Fibroblast of lung (primary cell): ENCODE measurements at regions not wholly inside any gene's neighbourhood (a gene's known extent, or its start where the extent isn't known, plus 50 kb on each side); places are given as distances from the start of the nearest gene placed in this dataset.

Experiments
- DNase-seq, 2 donors: peaks; one replicate each; pipeline versions ENCODE4 v3.0.0 to v3.0.0-alpha.2; 2010; ENCODE audit warnings: low read depth in 2 of 2
- H2AFZ ChIP-seq: 2 replicates; pipeline ENCODE4 v1.5.1; 2012; ENCODE audit warnings: low read length, control low read depth, inconsistent platforms
- H3K27ac ChIP-seq: 2 replicates; pipeline ENCODE4 v1.5.1; 2011; ENCODE audit warnings: low read length, control low read depth; ENCODE audit not compliant: insufficient read depth
- H3K27me3 ChIP-seq: 2 replicates; pipeline ENCODE4 v1.5.1; 2011; ENCODE audit warnings: mild to moderate bottlenecking, low read length; ENCODE audit not compliant: control insufficient read depth, insufficient read depth
- H3K36me3 ChIP-seq: 2 replicates; pipeline ENCODE4 v1.5.1; 2011; ENCODE audit warnings: low read length; ENCODE audit not compliant: control insufficient read depth, insufficient read depth
- H3K4me1 ChIP-seq: 2 replicates; pipeline ENCODE4 v1.5.1; 2011; ENCODE audit warnings: low read length; ENCODE audit not compliant: control insufficient read depth, insufficient read depth; ENCODE audit errors: extremely low read depth
- H3K4me2 ChIP-seq: 2 replicates; pipeline ENCODE4 v1.5.1; 2011; ENCODE audit warnings: low read length, control low read depth; ENCODE audit not compliant: insufficient read depth; ENCODE audit errors: extremely low read depth
- H3K4me3 ChIP-seq, 4 experiments: fragments of 200-600 bp in 1 of 4; sonication (generic) in 1 of 4; replicated peaks in 1 of 4; 2 replicates each; pipeline ENCODE4 v1.5.1; 2011 to 2016; ENCODE audit warnings: low read length in 4 of 4, low read depth in 3 of 4, mild to moderate bottlenecking in 3 of 4, control low read depth in 2 of 4, inconsistent platforms in 1 of 4, mixed read lengths in 1 of 4; ENCODE audit not compliant: insufficient read depth in 1 of 4; ENCODE audit errors: control extremely low read depth in 1 of 4
- H3K79me2 ChIP-seq: 2 replicates; pipeline ENCODE4 v1.5.1; 2012; ENCODE audit warnings: mild to moderate bottlenecking, low read length, inconsistent platforms; ENCODE audit not compliant: control insufficient read depth, insufficient read depth
- H3K9ac ChIP-seq: 2 replicates; pipeline ENCODE4 v1.5.1; 2011; ENCODE audit warnings: mild to moderate bottlenecking, low read length, control low read depth; ENCODE audit not compliant: insufficient read depth
- H3K9me3 ChIP-seq: 2 replicates; pipeline ENCODE4 v1.5.1; 2012; ENCODE audit warnings: low read depth, low read length; ENCODE audit not compliant: control insufficient read depth, insufficient read depth
- H4K20me1 ChIP-seq: 2 replicates; pipeline ENCODE4 v1.5.1; 2011; ENCODE audit warnings: low read length; ENCODE audit not compliant: control insufficient read depth, insufficient read depth; ENCODE audit errors: extremely low read depth
- CTCF ChIP-seq, 2 donors: IDR thresholded peaks in 1 of 2; conservative IDR thresholded peaks in 1 of 2; 1 replicate in 1 of 2; 2 replicates in 1 of 2; pipeline ENCODE4 v1.5.1; 2011 to 2012; ENCODE audit warnings: low read length in 2 of 2, control low read depth in 1 of 2, inconsistent platforms in 1 of 2, low read depth in 1 of 2, mild to moderate bottlenecking in 1 of 2
- EZH2 ChIP-seq: IDR thresholded peaks from 2 replicates; pipeline ENCODE4 v1.5.1; 2012; ENCODE audit warnings: low read length, control low read depth, mild to moderate bottlenecking; ENCODE audit errors: missing control alignments

- Histone ChIP-seq H3K9me3 (no peaks in the 10 kb centered on the region), H4K20me1 (no peaks in the 10 kb centered on the region), H3K79me2 (no peaks in the 10 kb centered on the region), H3K4me1 (peaks cover 4% of the 10 kb centered on the region), H3K27me3 (no peaks in the 10 kb centered on the region), H3K4me2 (no peak overlapping the region), H2AFZ (no peak overlapping the region), H3K36me3 (no peaks in the 10 kb centered on the region), H3K4me3 (no peak overlapping the region), H3K27ac (no peak overlapping the region), H3K9ac (no peak overlapping the region)
- no peak for DNase-seq
- TF ChIP-seq CTCF (conservative IDR thresholded peaks at IDR 0.05 in 1 of 2, IDR thresholded peaks at IDR 0.05 in 1 of 2; ENCODE audit: low read depth in 1 of 2, low read length in 2 of 2), result no peak
- TF ChIP-seq EZH2, result no peak
These were observed 90.1 kb downstream of the TNFAIP2 start for GRCh38 chr14:103213331-103213730.

GRCh38 chr14:103214461-103214958 is 91.2 kb downstream of the TNFAIP2 start:
- peaks cover 1% of the 10 kb centered on the region for H3K4me1 ChIP-seq
- H3K9me3 ChIP-seq, result no peaks in the 10 kb centered on the region
- no peak overlapping the region for H3K9ac ChIP-seq
- no peak for TF ChIP-seq EZH2
- H3K27ac ChIP-seq, result no peak overlapping the region
- no peaks in the 10 kb centered on the region for H3K27me3 ChIP-seq
- H3K36me3 ChIP-seq, result no peaks in the 10 kb centered on the region
- no peak overlapping the region for H3K4me2 ChIP-seq
- no peak overlapping the region for H3K4me3 ChIP-seq
- H4K20me1 ChIP-seq, result no peaks in the 10 kb centered on the region
- H2AFZ ChIP-seq, result no peak overlapping the region
- H3K79me2 ChIP-seq, result no peaks in the 10 kb centered on the region
- DNase-seq, result no peak

- no peaks in the 10 kb centered on the region for H3K36me3 ChIP-seq
- no peak for DNase-seq
- H3K4me2 ChIP-seq, result no peak overlapping the region
- H3K79me2 ChIP-seq, result no peaks in the 10 kb centered on the region
- TF ChIP-seq EZH2 (no peak), CTCF (conservative IDR thresholded peaks at IDR 0.05 in 1 of 2, IDR thresholded peaks at IDR 0.05 in 1 of 2; ENCODE audit: low read depth in 1 of 2, low read length in 2 of 2) (no peak)
- H4K20me1 ChIP-seq, result no peaks in the 10 kb centered on the region
- H3K9me3 ChIP-seq, result no peaks in the 10 kb centered on the region
- no peak overlapping the region for H3K9ac ChIP-seq
- no peak overlapping the region for H3K27ac ChIP-seq
- peaks cover 7% of the 10 kb centered on the region for H3K27me3 ChIP-seq
- no peak overlapping the region for H2AFZ ChIP-seq
- H3K4me1 ChIP-seq, result no peaks in the 10 kb centered on the region
- no peak overlapping the region for H3K4me3 ChIP-seq
These were observed 93.1 kb downstream of the TNFAIP2 start for GRCh38 chr14:103216399-103216798.
